ENCODE measurements at regions not wholly inside any gene's neighbourhood (a gene's known extent, or its start where the extent isn't known, plus 50 kb on each side); places are given as distances from the start of the nearest gene placed in this dataset.

DNA sequence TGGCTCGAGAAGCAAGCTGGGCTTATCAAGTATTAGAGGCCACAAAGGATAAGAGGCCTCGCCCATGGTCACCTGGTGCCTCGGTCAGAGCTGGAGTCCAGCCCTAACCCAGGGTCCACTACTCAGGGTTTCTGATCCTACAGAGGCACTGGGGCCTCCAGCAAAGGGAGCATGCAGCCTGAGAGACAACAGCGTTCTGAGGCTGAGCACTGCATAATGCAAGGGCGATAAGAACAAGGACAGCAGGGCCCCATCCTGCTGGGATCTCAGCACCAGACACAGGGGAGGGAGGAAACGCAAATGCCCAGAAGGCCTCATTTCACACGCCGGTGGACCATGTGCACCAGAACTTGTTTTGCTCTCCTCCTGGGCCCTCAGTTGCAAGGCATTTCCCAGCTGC is 63.0 kb downstream of the C5orf15 start:
- Histone ChIP-seq H3K27me3 (no peaks in the 10 kb centered on the region), H3K4me3 (no peak overlapping the region), H3K36me3 (no peaks in the 10 kb centered on the region), H3K9me3 (no peaks in the 10 kb centered on the region), H3K4me1 (no peaks in the 10 kb centered on the region), H3K27ac (no peak overlapping the region)
- 69 to 84% methylated on average over 8 of the region's 8 CpGs for WGBS, 2 donors
- no peak for DNase-seq (ENCODE audit: low spot score in 2 of 2)
- TF ChIP-seq EP300 (IDR thresholded peaks at IDR 0.05) (no peak), POLR2A (IDR thresholded peaks at IDR 0.05) (no peak)
- TF ChIP-seq, protein P1, sequence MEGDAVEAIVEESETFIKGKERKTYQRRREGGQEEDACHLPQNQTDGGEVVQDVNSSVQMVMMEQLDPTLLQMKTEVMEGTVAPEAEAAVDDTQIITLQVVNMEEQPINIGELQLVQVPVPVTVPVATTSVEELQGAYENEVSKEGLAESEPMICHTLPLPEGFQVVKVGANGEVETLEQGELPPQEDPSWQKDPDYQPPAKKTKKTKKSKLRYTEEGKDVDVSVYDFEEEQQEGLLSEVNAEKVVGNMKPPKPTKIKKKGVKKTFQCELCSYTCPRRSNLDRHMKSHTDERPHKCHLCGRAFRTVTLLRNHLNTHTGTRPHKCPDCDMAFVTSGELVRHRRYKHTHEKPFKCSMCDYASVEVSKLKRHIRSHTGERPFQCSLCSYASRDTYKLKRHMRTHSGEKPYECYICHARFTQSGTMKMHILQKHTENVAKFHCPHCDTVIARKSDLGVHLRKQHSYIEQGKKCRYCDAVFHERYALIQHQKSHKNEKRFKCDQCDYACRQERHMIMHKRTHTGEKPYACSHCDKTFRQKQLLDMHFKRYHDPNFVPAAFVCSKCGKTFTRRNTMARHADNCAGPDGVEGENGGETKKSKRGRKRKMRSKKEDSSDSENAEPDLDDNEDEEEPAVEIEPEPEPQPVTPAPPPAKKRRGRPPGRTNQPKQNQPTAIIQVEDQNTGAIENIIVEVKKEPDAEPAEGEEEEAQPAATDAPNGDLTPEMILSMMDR (IDR thresholded peaks at IDR 0.05), result no peak

DNA sequence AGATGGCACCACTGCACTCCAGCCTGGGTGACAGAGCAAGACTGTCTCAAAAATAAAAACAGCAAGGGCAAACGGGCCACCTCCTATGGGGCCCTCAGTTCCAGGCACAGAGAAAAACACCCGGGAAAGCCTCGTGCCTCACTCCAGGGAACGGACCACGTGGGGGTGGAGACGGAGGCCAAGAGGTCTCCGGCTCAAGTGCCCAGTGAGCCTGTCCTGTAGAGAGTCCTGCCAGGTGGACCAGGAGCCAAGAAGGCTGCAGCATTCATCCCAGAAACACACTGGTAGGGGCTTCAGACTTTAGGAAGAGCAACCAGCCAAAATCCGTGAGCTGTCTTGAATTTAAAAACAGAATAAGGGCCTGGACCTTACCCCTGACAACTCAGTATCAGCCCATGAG is 63.8 kb downstream of the C5orf15 start:
- WGBS, 2 donors, result 73 to 77% methylated on average over 8 of the region's 8 CpGs
- no peaks in the 10 kb centered on the region for H3K4me1 ChIP-seq
- DNase-seq (ENCODE audit: low spot score in 2 of 2), result no peak
- no peaks in the 10 kb centered on the region for H3K36me3 ChIP-seq
- H3K27me3 ChIP-seq, result no peaks in the 10 kb centered on the region
- H3K9me3 ChIP-seq, result no peaks in the 10 kb centered on the region
- H3K4me3 ChIP-seq, result no peak overlapping the region
- TF ChIP-seq POLR2A (IDR thresholded peaks at IDR 0.05) (no peak), EP300 (IDR thresholded peaks at IDR 0.05) (no peak)
- TF ChIP-seq, protein P1 (IDR thresholded peaks at IDR 0.05), result no peak
- no peak overlapping the region for H3K27ac ChIP-seq

DNA sequence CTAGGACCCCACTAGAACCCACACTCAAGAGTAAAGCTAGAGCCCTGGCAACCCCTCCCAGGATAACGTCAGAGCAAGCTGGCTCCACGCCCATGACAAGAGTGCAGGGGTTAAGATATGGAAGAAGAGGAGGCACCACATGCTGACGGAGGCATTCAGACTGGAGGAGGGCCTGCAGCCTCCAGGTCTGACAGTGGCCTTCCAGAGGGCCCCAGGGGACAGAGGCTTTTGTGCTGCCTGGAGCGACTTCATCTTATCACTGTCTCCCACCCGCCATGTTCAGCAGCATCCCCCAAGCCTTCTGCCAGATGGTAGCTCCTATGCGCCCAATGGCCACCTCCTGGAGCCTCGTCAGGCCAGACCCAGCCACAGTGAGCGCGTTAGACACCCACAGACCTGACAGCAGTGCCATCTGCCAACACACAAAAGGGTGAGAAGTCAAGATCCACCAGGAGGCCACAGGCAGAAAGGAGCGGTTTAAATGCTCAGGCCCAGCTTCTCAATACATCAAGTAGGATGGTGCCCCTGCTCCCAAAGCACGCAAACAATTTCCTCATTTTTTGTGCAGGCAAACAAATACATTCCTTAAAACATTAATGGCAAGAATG is 65.8 kb downstream of the C5orf15 start:
- 79% methylated on average over 11 of the region's 11 CpGs for WGBS, 2 donors
- Histone ChIP-seq H3K9me3 (no peaks in the 10 kb centered on the region), H3K27me3 (no peaks in the 10 kb centered on the region), H3K4me3 (no peak overlapping the region), H3K27ac (no peak overlapping the region), H3K36me3 (no peaks in the 10 kb centered on the region), H3K4me1 (no peaks in the 10 kb centered on the region)
- no peak for DNase-seq (ENCODE audit: low spot score in 2 of 2)
- TF ChIP-seq EP300 (IDR thresholded peaks at IDR 0.05), result no peak
- TF ChIP-seq POLR2A (IDR thresholded peaks at IDR 0.05), result no peak
- TF ChIP-seq, protein P1 (IDR thresholded peaks at IDR 0.05), result no peak

DNA sequence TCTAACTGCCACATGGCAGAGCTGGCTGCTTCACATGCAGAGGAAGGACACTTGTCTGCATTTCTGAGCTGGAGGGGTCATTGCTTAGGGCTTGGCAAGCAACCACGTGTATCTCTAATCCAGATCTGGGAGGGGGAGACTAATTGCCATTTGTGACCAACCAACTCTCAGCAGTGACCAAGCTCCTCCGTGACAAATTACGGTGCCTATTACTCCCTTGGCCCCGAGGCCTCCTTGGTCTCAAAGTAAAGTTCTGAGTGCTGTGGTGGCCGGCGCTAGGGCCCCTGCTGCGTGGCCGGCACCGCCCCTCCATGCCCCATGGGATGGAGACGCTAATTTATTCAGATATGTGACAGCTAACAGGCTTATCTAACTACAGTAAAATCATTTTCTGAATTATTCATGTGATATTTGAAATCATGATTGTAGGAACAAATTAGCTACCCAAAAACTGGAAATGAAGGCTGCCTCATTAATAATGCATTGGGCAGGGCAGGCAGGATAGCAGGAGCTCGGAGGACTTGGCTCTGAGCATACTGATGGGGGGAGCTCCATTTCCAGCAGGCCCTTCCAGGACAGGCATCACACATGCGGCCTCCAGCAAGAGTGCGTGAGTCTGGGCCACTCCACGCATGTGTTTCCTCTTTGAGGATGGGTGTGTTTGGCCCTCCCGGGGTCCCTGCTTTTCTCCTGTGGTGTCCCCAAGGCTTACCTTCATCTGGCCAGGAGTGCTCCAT is 67.7 kb downstream of the C5orf15 start:
- H3K36me3 ChIP-seq, result no peaks in the 10 kb centered on the region
- no peak for DNase-seq (ENCODE audit: low spot score in 2 of 2)
- TF ChIP-seq, protein P1 (IDR thresholded peaks at IDR 0.05), result no peak
- TF ChIP-seq POLR2A (IDR thresholded peaks at IDR 0.05) (no peak), EP300 (IDR thresholded peaks at IDR 0.05) (no peak)
- H3K27ac ChIP-seq, result no peak overlapping the region
- no peaks in the 10 kb centered on the region for H3K9me3 ChIP-seq
- no peaks in the 10 kb centered on the region for H3K4me1 ChIP-seq
- no peak overlapping the region for H3K4me3 ChIP-seq
- H3K27me3 ChIP-seq, result no peaks in the 10 kb centered on the region
- 69 to 72% methylated on average over 15 of the region's 15 CpGs for WGBS, 2 donors

DNA sequence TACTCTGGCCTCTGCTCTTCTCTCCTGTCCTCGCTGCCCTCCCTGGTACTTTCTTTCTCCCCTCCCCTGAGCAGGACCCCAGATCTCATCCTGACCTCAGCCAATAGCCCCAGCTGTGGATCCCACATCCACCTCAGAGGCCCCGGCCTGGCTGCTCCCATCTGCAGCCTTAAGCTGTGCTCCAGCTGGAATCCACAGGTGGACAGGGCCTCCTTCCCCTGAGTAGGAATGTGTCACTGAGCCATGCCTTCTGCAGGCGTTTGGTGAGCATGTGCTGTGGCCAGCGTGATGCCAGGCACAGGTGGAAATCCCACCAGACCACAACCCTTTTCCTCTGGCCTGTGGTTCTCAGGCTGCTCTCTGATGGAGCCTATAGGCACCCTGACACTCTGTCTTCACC is 68.9 kb downstream of the C5orf15 start:
- Histone ChIP-seq H3K9me3 (no peaks in the 10 kb centered on the region), H3K4me3 (no peak overlapping the region), H3K4me1 (no peaks in the 10 kb centered on the region), H3K36me3 (no peaks in the 10 kb centered on the region), H3K27me3 (no peaks in the 10 kb centered on the region), H3K27ac (no peak overlapping the region)
- 80 to 86% methylated on average over 2 to 4 of the region's 4 CpGs for WGBS, 2 donors
- TF ChIP-seq, protein P1 (IDR thresholded peaks at IDR 0.05), result no peak
- TF ChIP-seq POLR2A (IDR thresholded peaks at IDR 0.05) (no peak), EP300 (IDR thresholded peaks at IDR 0.05) (no peak)
- no peak for DNase-seq (ENCODE audit: low spot score in 2 of 2)

Data from tibial nerve (tissue), 4 donors.